ENCODE measurements at regions not wholly inside any gene's neighbourhood (a gene's known extent, or its start where the extent isn't known, plus 50 kb on each side); places are given as distances from the start of the nearest gene placed in this dataset.

- TF ChIP-seq CTCF (IDR thresholded peaks at IDR 0.05) (no peak), POLR2A (IDR thresholded peaks at IDR 0.05) (no peak)
Measured at GRCh38 chr5:159727167-159727566, 189.1 kb upstream of the ADRA1B start.
